Cerebellar nuclear complex (tissue), 1 donor: ENCODE measurements at regions not wholly inside any gene's neighbourhood (a gene's known extent, or its start where the extent isn't known, plus 50 kb on each side); places are given as distances from the start of the nearest gene placed in this dataset.

Experiments
- DNase-seq, 2 experiments: peaks; one replicate each; lab custom pipeline; 2025; lab: John Stamatoyannopoulos, UW

- DNase-seq: no peak
Measured at GRCh38 chr5:165525271-165525670, 2019.9 kb downstream of the MAT2B start.

- no peak for DNase-seq
Measured at GRCh38 chr5:165526357-165526756, 2020.9 kb downstream of the MAT2B start.

DNA sequence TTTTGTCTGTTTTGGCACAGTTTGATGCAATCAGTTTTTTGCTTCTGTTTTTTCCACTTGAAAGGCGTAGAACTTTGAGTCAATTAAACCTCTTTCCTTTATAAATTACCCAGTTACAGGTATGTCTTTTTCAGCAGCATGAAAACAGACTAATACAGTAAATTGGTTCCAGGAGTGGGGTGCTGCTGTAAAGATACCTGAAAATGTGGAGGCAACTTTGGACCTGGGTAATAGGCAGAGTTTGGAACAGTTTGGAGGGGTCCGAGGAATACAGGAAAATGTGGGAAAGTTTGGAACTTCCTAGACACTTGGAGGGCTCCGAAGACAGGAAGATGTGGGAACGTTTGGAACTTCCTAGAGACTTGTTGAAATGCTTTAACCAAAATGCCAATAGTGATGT is 2022.2 kb downstream of the MAT2B start:
- no peak for DNase-seq

- no peak for DNase-seq
Measured at GRCh38 chr5:165538065-165538464, 2032.6 kb downstream of the MAT2B start.

DNA sequence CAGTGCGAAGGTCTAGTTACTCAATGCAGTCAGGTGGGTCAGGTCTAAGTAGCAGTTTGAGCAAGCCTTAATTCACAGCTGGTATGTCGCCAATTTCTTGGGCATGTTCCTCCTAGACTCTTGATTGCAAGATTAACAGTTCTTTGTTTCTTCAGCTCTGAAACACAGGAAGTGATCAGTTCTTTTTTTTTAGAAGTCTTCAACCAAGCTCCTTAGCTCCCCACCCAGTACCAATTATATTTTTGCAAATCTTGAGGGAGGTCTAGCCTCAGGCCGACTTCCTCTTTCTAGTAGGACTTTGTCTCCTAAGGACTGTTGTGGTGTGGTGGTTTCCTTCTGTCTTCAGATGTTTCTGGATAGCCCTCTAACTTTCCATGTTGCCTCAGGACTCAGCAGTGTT is 2054.2 kb downstream of the MAT2B start:
- no peak for DNase-seq

GRCh38 chr5:165560648-165561047 is 2055.2 kb downstream of the MAT2B start:
- DNase-seq: no peak

GRCh38 chr5:165565911-165566310 is 2060.5 kb downstream of the MAT2B start:
- DNase-seq: no peak

- no peak for DNase-seq
Measured at GRCh38 chr5:165569551-165569950, 2064.1 kb downstream of the MAT2B start.

GRCh38 chr5:165573445-165573844 is 2068.0 kb downstream of the MAT2B start:
- no peak for DNase-seq

DNA sequence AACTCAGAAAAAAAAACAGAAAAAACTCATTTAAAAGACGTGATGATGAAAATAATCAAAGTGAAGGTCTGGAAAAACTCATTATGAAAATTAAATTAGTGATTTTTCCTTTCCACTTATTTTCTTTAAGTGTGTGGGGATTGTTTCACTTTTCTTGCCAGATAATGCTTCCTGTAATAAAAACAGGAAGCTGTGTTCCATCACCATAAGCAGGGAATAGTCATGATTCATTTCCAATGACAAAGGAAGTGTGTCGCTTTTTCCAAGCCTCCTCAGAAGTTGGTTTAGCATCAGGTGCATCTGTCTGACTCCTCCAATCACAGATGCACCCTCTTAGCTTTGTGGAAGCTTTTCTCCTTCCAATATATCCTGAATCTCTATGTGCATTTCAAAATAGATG is 2068.7 kb downstream of the MAT2B start:
- DNase-seq: no peak

DNA sequence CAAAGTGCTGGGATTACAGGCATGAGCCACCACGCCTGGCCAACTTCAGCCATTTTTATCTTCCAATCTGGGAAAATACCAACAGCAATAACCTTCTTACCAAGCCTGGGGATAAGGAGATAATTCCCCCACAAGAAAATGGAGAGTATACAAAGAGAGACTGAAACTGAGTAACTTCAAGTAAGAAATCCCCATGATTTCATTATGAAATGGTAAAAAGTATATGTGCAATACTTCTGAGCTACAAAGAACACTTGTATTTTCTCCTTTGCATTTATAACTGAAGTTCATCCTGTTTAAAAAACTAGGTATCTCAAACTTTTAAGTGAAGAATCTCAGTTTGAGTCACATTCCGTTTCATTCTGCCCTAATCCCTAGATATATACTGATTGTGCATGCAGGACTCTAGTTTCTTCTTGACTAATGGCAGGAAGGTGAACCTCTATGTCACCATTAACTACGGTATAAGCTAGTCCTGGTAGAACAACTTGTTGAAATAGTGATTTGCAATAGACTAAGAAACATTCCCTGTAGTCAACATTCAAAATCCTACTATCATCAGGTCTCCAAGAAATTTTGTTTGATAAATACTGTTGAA is 2071.4 kb downstream of the MAT2B start:
- DNase-seq: no peak

DNA sequence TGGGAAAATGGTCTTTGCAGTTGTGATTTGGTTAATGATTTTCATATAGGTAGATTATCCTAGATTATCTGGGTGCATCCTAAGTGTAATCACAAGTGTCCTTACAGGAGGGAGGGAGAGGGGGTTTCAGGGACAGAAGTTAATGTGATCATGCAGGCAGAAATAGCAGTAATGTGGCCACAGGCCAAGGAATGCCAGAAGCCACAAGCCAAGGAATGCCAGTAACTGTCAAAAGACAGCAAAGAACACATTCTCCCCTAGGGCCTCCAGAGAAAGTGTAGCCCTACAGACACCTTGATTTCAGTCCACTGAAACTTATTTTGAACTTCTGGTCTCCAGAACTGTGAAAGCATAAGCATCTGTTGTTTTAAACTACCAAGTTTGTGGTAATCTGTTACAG is 2074.5 kb downstream of the MAT2B start:
- DNase-seq: no peak

GRCh38 chr5:165594693-165595092 is 2089.3 kb downstream of the MAT2B start:
- DNase-seq: no peak

DNA sequence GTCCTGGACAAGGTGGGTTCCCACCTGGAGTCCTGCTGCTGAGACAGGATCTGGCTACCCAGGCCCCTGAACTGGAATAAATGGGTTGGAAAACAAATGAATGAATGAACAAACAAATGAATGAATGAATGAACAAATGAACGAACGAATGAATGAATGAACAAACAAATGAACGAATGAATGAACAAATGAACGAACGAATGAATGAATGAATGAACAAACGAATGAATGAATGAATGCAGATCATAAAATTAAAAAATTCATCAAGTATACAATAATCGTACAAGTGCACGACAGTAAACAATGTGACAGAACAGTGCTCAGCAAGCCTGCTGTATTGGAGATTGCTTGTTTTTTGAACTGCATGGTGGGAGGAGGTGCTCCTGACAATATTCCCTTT is 2097.1 kb downstream of the MAT2B start:
- DNase-seq: no peak

GRCh38 chr5:165607026-165607425 is 2101.6 kb downstream of the MAT2B start:
- no peak for DNase-seq

GRCh38 chr5:165609871-165610270 is 2104.5 kb downstream of the MAT2B start:
- no peak for DNase-seq

- no peak for DNase-seq
Measured at GRCh38 chr5:165616490-165617405, 2111.3 kb downstream of the MAT2B start.

- DNase-seq: no peak
Measured at GRCh38 chr5:165617491-165617890, 2112.1 kb downstream of the MAT2B start.

DNA sequence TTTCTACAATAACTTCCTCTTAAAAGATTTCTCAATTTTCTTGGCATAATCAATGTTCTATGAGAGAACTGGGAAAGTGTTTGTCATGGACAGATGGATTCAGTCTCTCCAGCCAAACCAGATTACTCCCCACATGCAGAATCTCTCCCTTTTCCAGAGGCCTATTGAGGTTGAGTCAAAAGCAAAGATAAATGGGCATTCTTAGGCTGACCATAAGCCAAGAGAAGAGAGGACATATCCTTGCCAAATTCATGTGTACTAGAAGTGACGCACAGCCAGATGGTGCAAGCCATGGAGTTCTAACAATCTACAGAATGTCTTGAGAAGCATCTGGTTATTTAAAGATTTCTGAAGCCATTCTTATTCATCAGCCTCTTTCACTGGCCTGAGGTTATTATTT is 2115.0 kb downstream of the MAT2B start:
- no peak for DNase-seq

GRCh38 chr5:165622864-165623536 is 2117.6 kb downstream of the MAT2B start:
- no peak for DNase-seq

DNA sequence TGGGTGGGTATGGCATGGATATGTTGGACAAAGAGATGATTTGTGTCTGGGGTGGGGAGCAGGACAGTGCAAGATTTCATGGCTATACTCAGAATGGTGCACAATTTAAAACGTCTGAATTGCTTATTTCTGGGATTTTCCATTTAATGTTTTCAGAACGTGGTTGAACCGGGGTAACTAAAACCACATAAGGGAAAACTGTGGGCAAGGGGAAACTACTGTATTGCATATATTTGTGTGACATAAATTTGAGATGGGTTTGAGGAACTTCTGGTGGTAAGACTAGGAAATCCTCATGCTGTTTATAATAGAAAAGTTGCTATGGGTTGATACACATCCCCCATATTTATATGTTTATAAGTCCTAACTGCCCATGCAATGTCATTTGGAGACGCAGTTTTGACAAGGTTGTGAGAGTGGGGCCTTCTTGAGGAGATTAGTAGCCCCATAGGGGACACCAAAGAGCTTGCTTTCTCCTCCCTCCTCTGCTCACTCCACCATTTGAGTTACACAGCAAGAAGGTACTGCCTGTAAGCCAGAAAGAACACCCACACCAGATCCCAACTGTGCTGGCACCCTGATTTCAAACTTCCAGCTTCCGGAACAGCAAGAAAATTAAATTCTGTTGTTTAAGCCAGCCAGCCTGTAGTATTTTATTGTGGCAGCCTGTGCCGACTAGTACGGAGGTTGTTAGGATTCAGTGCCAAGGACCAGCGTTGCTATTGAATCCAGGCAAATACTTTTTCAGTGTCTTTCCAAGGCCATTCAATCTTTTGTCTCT is 2118.9 kb downstream of the MAT2B start:
- no peak for DNase-seq

DNA sequence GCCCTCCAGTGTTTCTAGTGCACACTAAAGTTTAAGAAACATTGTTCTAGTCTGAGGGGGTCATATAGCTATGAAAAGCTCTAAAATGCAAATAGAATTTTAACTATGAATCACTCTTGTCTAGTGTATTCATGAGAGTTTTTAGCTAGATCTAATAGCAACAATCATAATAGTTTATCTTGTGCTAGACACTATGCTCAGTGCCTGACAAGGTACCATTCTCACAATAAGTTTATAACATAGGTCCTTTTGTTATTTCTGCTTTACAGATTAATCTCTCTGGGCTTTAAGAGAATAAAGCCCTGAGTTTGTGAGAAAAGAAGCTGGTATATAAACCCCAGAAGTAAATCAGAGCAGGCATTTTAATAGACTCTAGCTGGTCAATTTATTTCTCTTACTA is 2120.7 kb downstream of the MAT2B start:
- no peak for DNase-seq
